Activated naive CD4-positive, alpha-beta T cell treated with anti-CD3 and anti-CD28 coated beads, Interleukin-2, amount 50 U/mL, for 72 hours (primary cell): ENCODE measurements at regions not wholly inside any gene's neighbourhood (a gene's known extent, or its start where the extent isn't known, plus 50 kb on each side); places are given as distances from the start of the nearest gene placed in this dataset.

Source experiments
- ATAC-seq, 2 donors: fragments of 150-1000 bp; cut with Tn5 transposase; 2 replicates each; pipeline ENCODE4 v1.10.0; 2021; ENCODE audit warnings: mild to moderate bottlenecking in 2 of 2, moderate library complexity in 2 of 2
- DNase-seq, 2 donors: peaks; one replicate each; pipeline ENCODE4 v3.0.0; 2021 to 2022; ENCODE audit warnings: low spot score in 2 of 2
- H3K27ac Mint-ChIP-seq, 2 donors: one replicate each; pipeline ENCODE4 v1.8.0; 2022; ENCODE audit warnings: mild to moderate bottlenecking in 2 of 2, mixed read lengths in 2 of 2
- H3K36me3 Mint-ChIP-seq, 2 donors: one replicate each; pipeline ENCODE4 v1.8.0; 2022; ENCODE audit warnings: mixed read lengths in 2 of 2
- H3K9me3 Mint-ChIP-seq, 2 donors: one replicate each; pipeline ENCODE4 v1.8.0; 2022; ENCODE audit warnings: mixed read lengths in 2 of 2

DNA sequence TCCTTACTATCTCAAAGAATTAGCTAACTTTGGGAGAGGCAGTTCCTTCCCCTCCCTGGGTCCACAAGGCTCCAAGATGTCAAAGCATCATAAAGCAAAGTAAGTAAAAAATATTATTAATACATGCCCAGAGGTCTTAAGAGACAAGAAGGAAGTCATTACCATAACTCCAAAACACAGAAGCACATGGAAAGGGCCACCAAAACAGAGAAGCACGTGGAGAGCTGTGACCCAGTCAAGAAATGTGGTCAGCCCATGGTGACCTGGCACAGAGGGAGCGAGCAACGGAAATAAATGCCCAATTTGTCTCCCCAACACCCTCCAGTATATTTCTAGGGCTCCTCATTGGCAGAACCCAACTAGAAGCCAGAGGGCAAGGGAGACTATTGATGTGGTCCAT, 277.5 kb upstream of the API5 start:
- no peak for DNase-seq
- H3K27ac Mint-ChIP-seq, result no peak overlapping the region
- no peaks in the 10 kb centered on the region for H3K36me3 Mint-ChIP-seq
- H3K9me3 Mint-ChIP-seq, result peaks cover 20 to 23% of the 10 kb centered on the region in 2 donors
- no peak for ATAC-seq

DNA sequence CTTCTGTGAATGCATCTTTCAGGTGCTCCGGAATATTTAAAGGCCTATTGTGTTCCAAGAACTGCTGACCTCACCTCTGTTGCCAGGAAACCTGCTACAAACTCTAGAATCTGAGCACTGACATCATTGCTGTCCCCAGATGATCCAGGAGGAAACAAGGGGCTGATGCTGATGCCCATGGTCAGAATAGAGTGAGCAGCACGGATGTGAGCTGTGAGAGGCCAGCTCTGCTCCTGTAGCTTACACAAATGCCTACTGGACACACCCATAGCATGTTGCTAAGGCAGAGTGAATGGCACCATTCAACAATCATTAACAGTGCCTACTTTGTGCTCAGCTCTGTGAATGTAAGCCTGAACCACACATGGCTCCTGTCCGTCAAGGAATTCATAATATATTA, 276.7 kb upstream of the API5 start:
- DNase-seq (no peak), ATAC-seq (no peak)
- Mint-ChIP-seq H3K36me3 (no peaks in the 10 kb centered on the region), H3K27ac (no peak overlapping the region), H3K9me3 (peaks cover 17 to 22% of the 10 kb centered on the region in 2 donors)

- H3K9me3 Mint-ChIP-seq, result peaks cover 4 to 9% of the 10 kb centered on the region in 2 donors
- ATAC-seq, result no peak
- H3K36me3 Mint-ChIP-seq, result no peaks in the 10 kb centered on the region
- no peak for DNase-seq
- no peak overlapping the region for H3K27ac Mint-ChIP-seq
Observed at GRCh38 chr11:43053638-43054412, 258.0 kb upstream of the API5 start.

GRCh38 chr11:43067681-43068080, 244.1 kb upstream of the API5 start:
- H3K9me3 Mint-ChIP-seq, result peaks cover 16 to 17% of the 10 kb centered on the region in 2 donors
- H3K27ac Mint-ChIP-seq, result no peak overlapping the region
- ATAC-seq (no peak), DNase-seq (no peak)
- no peaks in the 10 kb centered on the region for H3K36me3 Mint-ChIP-seq

GRCh38 chr11:43071338-43071737, 240.5 kb upstream of the API5 start:
- H3K36me3 Mint-ChIP-seq, result no peaks in the 10 kb centered on the region
- no peak for ATAC-seq
- no peak overlapping the region for H3K27ac Mint-ChIP-seq
- DNase-seq, result no peak
- peaks cover 19 to 25% of the 10 kb centered on the region in 2 donors for H3K9me3 Mint-ChIP-seq

DNA sequence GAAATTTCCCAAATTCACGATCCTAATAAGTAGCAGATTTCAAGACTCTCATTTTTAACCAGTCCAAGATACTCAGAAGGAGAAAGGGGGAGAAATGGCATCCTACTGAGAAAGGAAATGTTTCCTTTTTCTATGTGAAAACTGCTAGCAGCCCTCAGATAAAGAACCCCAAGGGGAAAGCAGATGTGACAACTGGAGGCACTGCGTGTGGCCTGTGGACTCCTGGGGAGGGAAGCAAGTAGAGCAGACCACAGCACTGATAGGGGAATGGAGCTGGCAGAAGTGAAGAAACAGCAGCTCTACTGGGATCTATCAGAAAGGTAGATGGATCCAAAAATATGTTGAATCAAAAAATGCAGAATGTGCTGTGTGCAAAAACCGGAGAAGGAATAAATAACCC, 239.7 kb upstream of the API5 start:
- peaks cover 19 to 24% of the 10 kb centered on the region in 2 donors for H3K9me3 Mint-ChIP-seq
- no peak for DNase-seq
- ATAC-seq, result no peak
- no peaks in the 10 kb centered on the region for H3K36me3 Mint-ChIP-seq
- H3K27ac Mint-ChIP-seq, result no peak overlapping the region

DNA sequence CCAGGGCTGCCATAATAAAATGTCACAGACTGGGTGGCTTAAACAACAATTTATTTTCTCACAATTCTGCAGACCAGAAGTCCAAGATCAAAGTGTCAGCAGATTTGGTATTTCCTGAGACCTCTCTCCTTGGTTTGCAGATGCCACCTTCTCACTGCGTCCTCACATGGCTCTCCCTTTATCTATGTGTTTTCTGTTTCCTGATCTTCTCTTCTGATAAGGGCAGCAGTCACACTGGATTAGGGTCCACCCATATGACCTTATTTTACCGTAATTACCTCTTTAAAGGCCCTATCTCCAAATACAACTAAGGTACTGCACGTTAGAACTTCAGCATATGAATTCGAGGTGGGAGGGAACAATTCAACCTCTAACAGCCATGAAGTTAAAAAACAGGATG, 238.9 kb upstream of the API5 start:
- ATAC-seq (no peak), DNase-seq (no peak)
- Mint-ChIP-seq H3K9me3 (peaks cover 13 to 19% of the 10 kb centered on the region in 2 donors), H3K27ac (no peak overlapping the region), H3K36me3 (no peaks in the 10 kb centered on the region)

GRCh38 chr11:43074810-43075209, 237.0 kb upstream of the API5 start:
- Mint-ChIP-seq H3K36me3 (no peaks in the 10 kb centered on the region), H3K27ac (no peak overlapping the region), H3K9me3 (peaks cover 14 to 19% of the 10 kb centered on the region in 2 donors)
- DNase-seq, result no peak
- no peak for ATAC-seq

DNA sequence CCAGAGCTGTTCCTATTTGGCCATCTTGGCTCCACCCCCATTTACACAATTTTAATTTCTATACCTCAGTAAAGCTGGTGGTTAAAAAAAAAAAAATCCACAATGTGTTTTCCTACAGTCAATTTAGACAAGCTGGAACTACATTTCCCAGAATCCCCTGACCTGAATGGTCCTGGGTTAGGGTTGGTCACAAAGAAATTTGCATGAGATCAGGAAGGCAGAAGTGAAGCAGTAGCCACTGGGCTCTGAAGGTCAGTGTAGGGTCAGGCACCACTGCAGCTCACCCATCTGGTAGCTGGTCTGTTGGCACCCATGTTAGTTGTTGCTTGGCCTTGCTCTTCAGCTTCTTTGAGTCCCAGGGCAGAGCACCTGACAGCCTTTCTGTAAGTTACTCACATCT, 210.7 kb upstream of the API5 start:
- peaks cover 0 to 6% of the 10 kb centered on the region in 2 donors for H3K36me3 Mint-ChIP-seq
- DNase-seq (no peak), ATAC-seq (no peak)
- no peak overlapping the region for H3K27ac Mint-ChIP-seq
- H3K9me3 Mint-ChIP-seq, result peaks cover 0 to 10% of the 10 kb centered on the region in 2 donors

DNA sequence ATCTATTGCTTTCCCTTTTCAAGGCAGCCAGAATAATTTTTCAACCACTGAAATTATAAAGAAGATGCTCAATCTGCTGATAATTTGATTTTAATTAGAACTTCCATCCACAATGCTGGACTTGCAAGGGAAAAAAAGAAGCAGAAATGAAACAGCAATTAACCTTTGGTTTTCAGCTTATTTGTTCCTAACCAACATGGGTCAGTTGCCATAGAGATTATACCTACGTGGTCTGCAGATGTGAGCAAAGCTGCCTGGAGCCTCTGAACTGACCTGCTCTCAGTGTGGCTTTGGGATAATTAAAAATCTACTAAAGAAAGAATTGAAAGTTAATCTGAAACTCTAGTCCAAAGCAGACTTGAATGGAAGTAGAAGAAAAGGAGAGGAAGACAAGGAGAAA, 195.7 kb upstream of the API5 start:
- ATAC-seq (no peak), DNase-seq (no peak)
- peaks cover 4 to 9% of the 10 kb centered on the region in 2 donors for H3K9me3 Mint-ChIP-seq
- no peak overlapping the region for H3K27ac Mint-ChIP-seq
- H3K36me3 Mint-ChIP-seq, result no peaks in the 10 kb centered on the region

GRCh38 chr11:43119275-43119970, 192.4 kb upstream of the API5 start:
- Mint-ChIP-seq H3K9me3 (peaks cover 4 to 9% of the 10 kb centered on the region in 2 donors), H3K36me3 (no peaks in the 10 kb centered on the region), H3K27ac (no peak overlapping the region)
- DNase-seq (no peak), ATAC-seq (no peak)

DNA sequence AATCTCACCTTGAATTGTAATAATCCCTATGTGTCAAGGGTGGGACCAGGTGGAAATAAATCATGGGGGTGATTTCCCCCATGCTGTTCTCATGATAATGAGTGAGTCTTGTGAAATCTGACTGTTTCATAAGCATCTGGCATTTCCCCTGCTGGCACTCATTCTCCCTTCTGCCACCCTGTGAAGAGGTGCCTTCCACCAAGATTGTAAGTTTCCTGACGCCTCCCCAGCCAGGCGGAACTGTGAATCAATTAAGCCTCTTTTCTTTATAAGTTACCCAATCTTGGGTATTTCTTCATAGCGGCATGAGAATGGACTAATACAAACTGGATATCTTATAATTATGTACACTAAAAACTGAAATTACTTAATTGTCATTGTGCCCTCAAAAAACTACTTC, 189.2 kb upstream of the API5 start:
- Mint-ChIP-seq H3K36me3 (no peaks in the 10 kb centered on the region), H3K27ac (no peak overlapping the region), H3K9me3 (peaks cover 4 to 6% of the 10 kb centered on the region in 2 donors)
- DNase-seq (no peak), ATAC-seq (no peak)

GRCh38 chr11:43123443-43123842, 188.4 kb upstream of the API5 start:
- Mint-ChIP-seq H3K36me3 (no peaks in the 10 kb centered on the region), H3K27ac (no peak overlapping the region), H3K9me3 (peaks cover under 1 to 4% of the 10 kb centered on the region in 2 donors)
- no peak for DNase-seq
- no peak for ATAC-seq

DNA sequence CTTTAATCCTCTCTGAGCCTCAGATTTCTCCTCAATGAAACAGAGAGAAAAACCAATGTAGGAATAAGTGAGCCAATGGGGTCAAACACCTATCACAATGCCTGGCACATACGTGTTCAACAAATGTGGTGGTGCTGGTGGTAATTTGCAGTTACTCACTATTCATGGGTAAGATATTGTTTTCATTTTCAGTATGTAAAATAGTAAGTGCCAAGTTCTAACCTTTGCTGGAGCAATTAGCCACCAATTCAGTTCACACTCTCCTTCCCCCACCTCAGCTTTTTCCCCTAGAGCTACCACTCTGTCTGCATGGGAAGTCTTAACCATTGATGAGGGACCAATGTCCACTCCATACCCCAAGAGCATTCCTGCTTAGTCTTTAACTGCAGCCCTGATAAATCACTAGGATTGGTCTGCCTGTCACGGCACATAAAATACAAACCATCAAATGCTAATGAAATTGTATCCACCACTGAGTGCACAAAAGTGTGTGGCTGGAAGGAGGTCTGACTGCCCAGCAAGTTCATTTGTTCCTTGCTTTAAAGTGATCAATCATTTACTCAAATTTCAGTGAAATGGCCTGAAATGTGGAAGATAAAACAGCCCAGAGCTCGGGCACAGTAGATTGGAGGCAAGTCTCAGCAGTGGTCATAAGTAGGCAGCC, 187.4 kb upstream of the API5 start:
- H3K36me3 Mint-ChIP-seq, result no peaks in the 10 kb centered on the region
- peaks cover 0 to 4% of the 10 kb centered on the region in 2 donors for H3K9me3 Mint-ChIP-seq
- H3K27ac Mint-ChIP-seq, result no peak overlapping the region
- DNase-seq, result no peak
- no peak for ATAC-seq

DNA sequence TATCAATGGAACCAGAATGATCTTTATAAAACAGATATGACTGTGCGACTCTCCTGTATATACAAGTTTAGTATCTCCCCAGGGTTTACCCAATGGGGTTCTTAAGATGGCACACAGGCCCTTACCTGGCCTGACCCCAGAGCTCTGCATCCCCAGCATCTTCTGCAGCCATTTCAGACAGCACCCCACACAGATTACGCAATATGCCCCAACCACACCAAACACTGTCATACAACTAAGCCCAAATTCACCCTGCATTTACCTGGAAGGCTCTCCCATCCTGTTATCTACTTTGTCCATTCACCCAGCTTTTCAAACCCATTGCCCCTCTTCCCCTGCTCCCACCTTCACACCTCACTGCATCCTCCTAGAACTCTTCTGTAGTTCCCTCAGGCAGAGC, 182.5 kb upstream of the API5 start:
- Mint-ChIP-seq H3K9me3 (peaks cover 0 to 3% of the 10 kb centered on the region in 2 donors), H3K27ac (no peak overlapping the region), H3K36me3 (no peaks in the 10 kb centered on the region)
- ATAC-seq (no peak), DNase-seq (no peak)

DNA sequence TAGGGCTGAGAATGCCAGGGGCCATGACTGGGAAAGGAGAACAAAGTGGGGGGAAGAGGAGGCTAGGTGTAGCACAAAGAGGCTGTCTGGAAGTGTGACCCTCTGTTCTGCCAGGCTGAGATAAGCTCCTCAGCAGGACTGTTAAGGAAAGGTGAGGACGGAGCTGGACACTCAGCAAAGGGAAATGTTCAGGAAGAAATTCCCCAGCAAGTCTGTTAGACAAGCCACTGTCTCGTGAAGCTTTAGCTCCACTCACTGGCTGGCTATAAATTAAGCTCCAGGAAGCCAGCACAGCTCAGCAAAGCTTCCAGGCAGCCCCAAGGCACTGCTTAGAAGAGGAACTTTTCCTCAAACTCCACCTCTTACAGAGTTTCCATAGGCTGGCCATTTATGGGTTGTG, 181.2 kb upstream of the API5 start:
- Mint-ChIP-seq H3K9me3 (peaks cover 0 to 3% of the 10 kb centered on the region in 2 donors), H3K36me3 (no peaks in the 10 kb centered on the region), H3K27ac (no peak overlapping the region)
- ATAC-seq, result no peak
- DNase-seq, result no peak

- ATAC-seq, result no peak
- Mint-ChIP-seq H3K36me3 (no peaks in the 10 kb centered on the region), H3K9me3 (peaks cover 5 to 14% of the 10 kb centered on the region in 2 donors), H3K27ac (no peak overlapping the region)
- no peak for DNase-seq
Observed at GRCh38 chr11:43135966-43136534, 175.7 kb upstream of the API5 start.
